OCI-LY3 (cell line): ENCODE measurements at regions not wholly inside any gene's neighbourhood (a gene's known extent, or its start where the extent isn't known, plus 50 kb on each side); places are given as distances from the start of the nearest gene placed in this dataset.

Experiments
- H2AFZ ChIP-seq: fragments of 200-600, 300-600 bp; shearing (Covaris generic); 2 replicates; pipeline ENCODE4 v1.6.0; 2014; ENCODE audit warnings: antibody characterized with exemption, low read depth, low read length
- H3K27ac ChIP-seq: fragments of 200-600, 300-600 bp; sonication (generic); 2 replicates; pipeline ENCODE4 v1.5.1; 2014; ENCODE audit warnings: mild to moderate bottlenecking, low read length, moderate library complexity, mixed read lengths
- H3K27me3 ChIP-seq: fragments of 200-600, 300-600 bp; sonication (generic); 2 replicates; pipeline ENCODE4 v1.6.1; 2014; ENCODE audit warnings: low read depth, low read length, mixed read lengths
- H3K36me3 ChIP-seq: fragments of 200-600, 300-600 bp; sonication (generic); replicated peaks from 2 replicates; pipeline ENCODE3; 2014; ENCODE audit warnings: low read depth, low read length, mixed read lengths
- H3K4me1 ChIP-seq: fragments of 300-600, 200-600 bp; sonication (generic); 2 replicates; pipeline ENCODE4 v1.6.1; 2014; ENCODE audit warnings: low read length, mixed read lengths
- H3K4me2 ChIP-seq: fragments of 200-600, 300-600 bp; sonication (generic); 2 replicates; pipeline ENCODE4 v1.6.1; 2014; ENCODE audit warnings: low read length, mixed read lengths
- H3K4me3 ChIP-seq: fragments of 300-600, 200-600 bp; sonication (generic); 2 replicates; pipeline ENCODE4 v1.5.1; 2014; ENCODE audit warnings: antibody characterized with exemption, mild to moderate bottlenecking, low read length, moderate library complexity
- H3K79me2 ChIP-seq: fragments of 300-600, 200-600 bp; shearing (Covaris generic); 2 replicates; pipeline ENCODE4 v1.6.1; 2014; ENCODE audit warnings: mild to moderate bottlenecking, low read length, mixed read lengths
- H3K9ac ChIP-seq: fragments of 300-600, 200-600 bp; shearing (Covaris generic); 2 replicates; pipeline ENCODE4 v1.6.0; 2014; ENCODE audit warnings: mild to moderate bottlenecking, low read length, moderate library complexity
- H3K9me3 ChIP-seq: fragments of 200-600, 300-600 bp; shearing (Covaris generic); 2 replicates; pipeline ENCODE4 v1.6.1; 2014; ENCODE audit warnings: low read length, mixed read lengths; ENCODE audit not compliant: insufficient read depth
- H4K20me1 ChIP-seq: fragments of 200-600, 300-600 bp; sonication (generic); 2 replicates; pipeline ENCODE4 v1.6.1; 2016; ENCODE audit warnings: low read length, mixed read lengths; ENCODE audit not compliant: insufficient read depth
- EZH2phosphoT487 ChIP-seq: fragments of 200-600 bp; shearing (Covaris generic); IDR thresholded peaks from 2 replicates; pipeline ENCODE4 v1.6.1; 2018; ENCODE audit warnings: antibody characterized with exemption, mixed run types, low read depth
- TF ChIP-seq, protein P1 (sequence below): fragments of 200-600, 300-600 bp; sonication (generic); IDR thresholded peaks from 2 replicates; pipeline ENCODE4 v1.5.1; 2014; ENCODE audit warnings: antibody characterized with exemption, low read length, low read depth

DNA sequence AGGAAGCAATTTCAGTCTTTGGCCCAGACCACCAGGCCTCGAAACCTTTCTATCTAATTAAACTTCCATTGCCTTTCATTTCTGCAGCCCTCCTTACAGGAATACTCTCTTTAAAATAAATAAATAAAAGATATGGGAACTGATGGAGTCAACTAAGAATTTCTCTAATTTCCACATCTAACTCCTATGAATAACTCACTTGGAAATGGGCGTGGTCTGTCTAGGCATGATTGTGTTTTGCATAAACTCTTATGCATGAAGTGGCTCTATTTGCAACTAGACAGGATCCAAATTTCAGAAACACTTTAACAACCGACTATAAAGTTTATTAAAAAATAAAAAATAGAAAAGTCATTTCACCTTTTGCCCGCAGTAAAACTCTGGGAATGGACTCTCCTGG is 199.5 kb downstream of the ADSS2 start:
- H3K27ac ChIP-seq: no peak overlapping the region
- no peaks in the 10 kb centered on the region for H3K36me3 ChIP-seq

DNA sequence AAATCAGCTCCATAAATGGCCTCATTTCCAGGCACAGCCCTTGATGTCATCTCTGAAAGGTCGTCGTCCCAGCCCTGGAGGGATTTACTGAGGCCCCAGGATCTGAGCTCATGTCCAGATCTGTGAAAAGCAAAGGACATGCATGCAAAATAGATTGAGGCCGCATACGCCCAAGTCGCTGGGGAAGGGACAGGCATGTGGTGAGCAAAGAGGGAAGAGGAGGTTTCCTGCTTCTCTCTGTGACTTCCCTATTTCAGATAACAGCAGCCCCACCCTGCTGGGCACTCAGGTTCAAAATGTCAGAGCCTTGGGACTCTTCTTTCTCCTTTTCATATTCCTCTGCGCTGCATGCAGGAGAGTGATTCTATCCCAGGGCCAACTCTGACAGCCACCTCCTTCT is 197.2 kb downstream of the ADSS2 start:
- no peak overlapping the region for H3K27ac ChIP-seq
- H3K36me3 ChIP-seq: no peaks in the 10 kb centered on the region
- H3K4me2 ChIP-seq: peak overlapping the region; percentile 54
- no peak overlapping the region for H3K9ac ChIP-seq
- no peaks in the 10 kb centered on the region for H4K20me1 ChIP-seq
- TF ChIP-seq, protein P1, sequence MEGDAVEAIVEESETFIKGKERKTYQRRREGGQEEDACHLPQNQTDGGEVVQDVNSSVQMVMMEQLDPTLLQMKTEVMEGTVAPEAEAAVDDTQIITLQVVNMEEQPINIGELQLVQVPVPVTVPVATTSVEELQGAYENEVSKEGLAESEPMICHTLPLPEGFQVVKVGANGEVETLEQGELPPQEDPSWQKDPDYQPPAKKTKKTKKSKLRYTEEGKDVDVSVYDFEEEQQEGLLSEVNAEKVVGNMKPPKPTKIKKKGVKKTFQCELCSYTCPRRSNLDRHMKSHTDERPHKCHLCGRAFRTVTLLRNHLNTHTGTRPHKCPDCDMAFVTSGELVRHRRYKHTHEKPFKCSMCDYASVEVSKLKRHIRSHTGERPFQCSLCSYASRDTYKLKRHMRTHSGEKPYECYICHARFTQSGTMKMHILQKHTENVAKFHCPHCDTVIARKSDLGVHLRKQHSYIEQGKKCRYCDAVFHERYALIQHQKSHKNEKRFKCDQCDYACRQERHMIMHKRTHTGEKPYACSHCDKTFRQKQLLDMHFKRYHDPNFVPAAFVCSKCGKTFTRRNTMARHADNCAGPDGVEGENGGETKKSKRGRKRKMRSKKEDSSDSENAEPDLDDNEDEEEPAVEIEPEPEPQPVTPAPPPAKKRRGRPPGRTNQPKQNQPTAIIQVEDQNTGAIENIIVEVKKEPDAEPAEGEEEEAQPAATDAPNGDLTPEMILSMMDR: no peak
- TF ChIP-seq EZH2phosphoT487: no peak
- no peaks in the 10 kb centered on the region for H3K79me2 ChIP-seq
- peak overlapping the region; percentile 61; the same call in 1 of the 2 replicates for H2AFZ ChIP-seq
- H3K4me3 ChIP-seq: no peak overlapping the region
- H3K4me1 ChIP-seq: peaks cover 10% of the 10 kb centered on the region
- H3K9me3 ChIP-seq: no peaks in the 10 kb centered on the region
- peaks cover 2% of the 10 kb centered on the region; the same call in 1 of the 2 replicates for H3K27me3 ChIP-seq

More for the DNA sequence above, 199.5 kb downstream of the ADSS2 start:
- no peak overlapping the region for H3K4me2 ChIP-seq
- H3K4me1 ChIP-seq: peaks cover 10% of the 10 kb centered on the region
- no peak overlapping the region for H3K4me3 ChIP-seq
- no peaks in the 10 kb centered on the region for H4K20me1 ChIP-seq
- no peaks in the 10 kb centered on the region; the same call in 1 of the 2 replicates for H3K27me3 ChIP-seq
- no peaks in the 10 kb centered on the region for H3K9me3 ChIP-seq
- H3K9ac ChIP-seq: no peak overlapping the region
- no peak overlapping the region for H2AFZ ChIP-seq
- TF ChIP-seq, protein P1: no peak
- TF ChIP-seq EZH2phosphoT487: no peak
- no peaks in the 10 kb centered on the region for H3K79me2 ChIP-seq

DNA sequence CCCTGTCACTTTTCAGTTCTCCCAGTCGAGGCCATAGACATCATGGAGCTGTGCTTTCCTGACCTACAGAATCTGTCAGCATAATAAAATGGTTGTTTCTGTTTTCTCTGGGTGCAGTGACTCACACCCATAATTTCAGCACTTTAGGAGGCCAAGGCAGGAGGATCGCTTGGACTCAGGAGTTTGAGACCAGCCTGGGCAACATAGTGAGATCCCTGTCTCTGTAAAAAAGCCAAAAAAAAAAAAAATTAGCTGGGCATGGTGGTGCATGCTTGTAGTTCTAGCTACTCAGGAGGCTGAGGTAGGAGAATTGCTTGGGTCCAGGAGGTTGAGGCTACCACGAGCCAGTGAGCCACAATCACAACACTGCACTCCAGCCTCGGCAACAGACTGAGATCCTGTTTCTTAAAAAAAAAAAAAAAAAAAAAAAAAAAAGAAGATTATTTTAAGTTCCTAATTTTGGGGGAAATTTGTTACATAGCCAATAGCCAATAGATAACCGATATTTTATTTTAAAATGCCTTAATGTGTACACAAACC is 196.2 kb downstream of the ADSS2 start:
- Histone ChIP-seq H3K9ac (no peak overlapping the region), H2AFZ (no peak overlapping the region), H3K4me3 (no peak overlapping the region), H3K9me3 (no peaks in the 10 kb centered on the region), H3K79me2 (no peaks in the 10 kb centered on the region), H3K4me1 (peaks cover 10% of the 10 kb centered on the region), H3K4me2 (no peak overlapping the region), H3K27me3 (peaks cover 5% of the 10 kb centered on the region; the same call in 1 of the 2 replicates), H3K27ac (no peak overlapping the region), H3K36me3 (no peaks in the 10 kb centered on the region), H4K20me1 (no peaks in the 10 kb centered on the region)
- no peak for TF ChIP-seq EZH2phosphoT487
- TF ChIP-seq, protein P1: no peak

DNA sequence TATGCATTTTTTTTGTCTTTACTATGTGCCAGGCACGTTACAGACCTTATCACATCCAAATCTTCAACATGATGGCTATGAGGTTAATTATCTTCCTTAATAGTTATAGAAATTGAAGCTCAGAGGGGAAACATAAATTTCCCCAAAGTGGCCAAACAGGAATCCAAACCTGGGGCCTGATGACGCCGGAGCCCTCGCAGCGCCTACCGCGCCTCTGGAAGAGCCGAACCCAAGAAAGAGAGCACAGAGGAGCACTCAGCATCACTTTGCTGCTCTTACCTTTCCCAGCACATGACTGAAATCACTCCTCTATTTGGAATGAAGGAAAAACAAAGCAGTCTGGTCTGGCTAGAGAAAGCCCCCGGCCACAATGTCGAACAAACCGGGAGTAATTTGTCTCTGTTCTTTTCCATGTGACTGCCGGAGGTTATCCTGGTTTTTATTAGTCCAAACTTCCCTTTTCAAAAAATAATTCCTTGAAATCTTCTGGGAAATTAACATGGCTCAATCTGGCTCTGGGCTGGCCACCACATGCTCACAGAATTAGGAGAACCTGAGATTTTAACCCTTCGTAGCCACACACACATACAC is 195.5 kb downstream of the ADSS2 start:
- Histone ChIP-seq H3K4me2 (no peak overlapping the region), H3K27ac (no peak overlapping the region), H4K20me1 (no peaks in the 10 kb centered on the region), H3K4me3 (no peak overlapping the region), H3K4me1 (peaks cover 10% of the 10 kb centered on the region), H3K79me2 (no peaks in the 10 kb centered on the region), H2AFZ (no peak overlapping the region), H3K27me3 (peaks cover 9% of the 10 kb centered on the region), H3K36me3 (no peaks in the 10 kb centered on the region), H3K9ac (no peak overlapping the region), H3K9me3 (no peaks in the 10 kb centered on the region)
- TF ChIP-seq, protein P1: no peak
- no peak for TF ChIP-seq EZH2phosphoT487
